H9 (cell line): ENCODE measurements at regions not wholly inside any gene's neighbourhood (a gene's known extent, or its start where the extent isn't known, plus 50 kb on each side); places are given as distances from the start of the nearest gene placed in this dataset.

Source experiments
- DNase-seq: peaks from one replicate; pipeline ENCODE4 v3.0.0-alpha.2; 2017
- H2AFZ ChIP-seq: one replicate; pipeline ENCODE4 v1.6.1; 2013; ENCODE audit warnings: mild to moderate bottlenecking, low read length, control low read depth, moderate library complexity
- H2AK5ac ChIP-seq: 2 replicates; pipeline ENCODE4 v1.6.1; 2013; ENCODE audit warnings: low read length, control low read depth, mixed read lengths; ENCODE audit not compliant: insufficient read length
- H2BK120ac ChIP-seq: one replicate; pipeline ENCODE4 v1.6.1; 2013; ENCODE audit warnings: low read depth, mild to moderate bottlenecking, low read length, control low read depth, inconsistent platforms; ENCODE audit not compliant: poor library complexity, severe bottlenecking
- H2BK12ac ChIP-seq: 2 replicates; pipeline ENCODE4 v1.6.1; 2013; ENCODE audit warnings: low read length, control low read depth, mixed read lengths, low read depth; ENCODE audit not compliant: insufficient read length
- H2BK15ac ChIP-seq: 2 replicates; pipeline ENCODE4 v1.6.1; 2013; ENCODE audit warnings: low read depth, low read length, control low read depth
- H2BK20ac ChIP-seq: one replicate; pipeline ENCODE4 v1.6.1; 2013; ENCODE audit warnings: low read depth, mild to moderate bottlenecking, low read length, control low read depth, inconsistent platforms; ENCODE audit not compliant: poor library complexity, severe bottlenecking
- H2BK5ac ChIP-seq: 2 replicates; pipeline ENCODE4 v1.6.1; 2013; ENCODE audit warnings: low read length, control low read depth, mixed read lengths; ENCODE audit not compliant: insufficient read length
- H3K14ac ChIP-seq: 2 replicates; pipeline ENCODE4 v1.6.1; 2013; ENCODE audit warnings: low read length, control low read depth; ENCODE audit not compliant: insufficient read depth
- H3K18ac ChIP-seq: 2 replicates; pipeline ENCODE4 v1.6.1; 2013; ENCODE audit warnings: low read depth, mild to moderate bottlenecking, mixed read lengths, low read length, control low read depth; ENCODE audit not compliant: insufficient read length
- H3K23ac ChIP-seq: 2 replicates; pipeline ENCODE4 v1.6.1; 2013; ENCODE audit warnings: low read length, control low read depth, mixed read lengths, low read depth; ENCODE audit not compliant: insufficient read length
- H3K23me2 ChIP-seq: 2 replicates; pipeline ENCODE4 v1.6.1; 2013; ENCODE audit warnings: low read depth, mild to moderate bottlenecking, mixed read lengths, low read length, control low read depth; ENCODE audit not compliant: insufficient read length, poor library complexity, severe bottlenecking
- H3K27ac ChIP-seq: 2 replicates; pipeline ENCODE4 v1.5.1; 2013; ENCODE audit warnings: low read length, control low read depth, mixed read lengths, low read depth; ENCODE audit not compliant: insufficient read length
- H3K27me3 ChIP-seq: 2 replicates; pipeline ENCODE4 v1.6.1; 2013; ENCODE audit warnings: low read length, control low read depth, inconsistent platforms; ENCODE audit not compliant: insufficient read depth
- H3K4ac ChIP-seq: 2 replicates; pipeline ENCODE4 v1.6.1; 2013; ENCODE audit warnings: low read depth, mild to moderate bottlenecking, control low read depth, inconsistent platforms, low read length, moderate library complexity
- H3K4me1 ChIP-seq: 2 replicates; pipeline ENCODE4 v1.6.1; 2013; ENCODE audit warnings: low read length, control low read depth, inconsistent platforms; ENCODE audit not compliant: insufficient read depth
- H3K4me2 ChIP-seq: 2 replicates; pipeline ENCODE4 v1.6.1; 2013; ENCODE audit warnings: low read length, control low read depth, mixed read lengths; ENCODE audit not compliant: insufficient read length, insufficient read depth
- H3K56ac ChIP-seq: 2 replicates; pipeline ENCODE4 v1.6.1; 2013; ENCODE audit warnings: low read depth, mild to moderate bottlenecking, mixed read lengths, low read length, control low read depth; ENCODE audit not compliant: insufficient read length
- H3K79me1 ChIP-seq: 2 replicates; pipeline ENCODE4 v1.6.1; 2013; ENCODE audit warnings: low read depth, mild to moderate bottlenecking, moderate library complexity, low read length, control low read depth, inconsistent platforms; ENCODE audit not compliant: insufficient read depth, poor library complexity, severe bottlenecking
- H3K79me2 ChIP-seq: 2 replicates; pipeline ENCODE4 v1.6.1; 2013; ENCODE audit warnings: low read length, control low read depth, inconsistent platforms; ENCODE audit not compliant: insufficient read depth
- H3K9ac ChIP-seq: 2 replicates; pipeline ENCODE4 v1.6.1; 2013; ENCODE audit warnings: low read length, control low read depth, mixed read lengths; ENCODE audit not compliant: insufficient read length; ENCODE audit errors: extremely low read depth
- H3K9me3 ChIP-seq: one replicate; pipeline ENCODE4 v1.6.1; 2013; ENCODE audit warnings: low read depth, low read length, inconsistent platforms; ENCODE audit not compliant: control insufficient read depth
- H3T11ph ChIP-seq: one replicate; pipeline ENCODE4 v1.6.1; 2013; ENCODE audit warnings: mild to moderate bottlenecking, low read length, control low read depth, inconsistent platforms
- H4K20me1 ChIP-seq: one replicate; pipeline ENCODE4 v1.6.1; 2013; ENCODE audit not compliant: control insufficient read depth, insufficient read length, insufficient read depth
- H4K5ac ChIP-seq: 2 replicates; pipeline ENCODE4 v1.6.1; 2013; ENCODE audit warnings: low read depth, mild to moderate bottlenecking, mixed read lengths, low read length, control low read depth; ENCODE audit not compliant: insufficient read length
- H4K8ac ChIP-seq: replicated peaks from 2 replicates; pipeline ENCODE4 v1.6.1; 2013; ENCODE audit warnings: low read length, control low read depth, mixed read lengths, low read depth; ENCODE audit not compliant: insufficient read length
- H4K91ac ChIP-seq: 2 replicates; pipeline ENCODE4 v1.6.1; 2013; ENCODE audit warnings: low read depth, mild to moderate bottlenecking, moderate library complexity, mixed read lengths, low read length, control low read depth; ENCODE audit not compliant: insufficient read length
- H3K27ac Mint-ChIP-seq, 3 experiments: 2 replicates in 2 of 3; 3 replicates in 1 of 3; pipeline ENCODE4 v1.8.0; 2020 to 2021; ENCODE audit warnings: mixed read lengths in 3 of 3, mild to moderate bottlenecking in 1 of 3, moderate library complexity in 1 of 3
- H3K27me3 Mint-ChIP-seq: 2 replicates; pipeline ENCODE4 v1.8.0; 2021; ENCODE audit warnings: low read depth, mild to moderate bottlenecking, moderate library complexity, mixed read lengths
- H3K36me3 Mint-ChIP-seq, 3 experiments: 2 replicates in 2 of 3; 3 replicates in 1 of 3; pipeline ENCODE4 v1.8.0; 2020 to 2021; ENCODE audit warnings: low read depth in 3 of 3, mixed read lengths in 3 of 3; ENCODE audit not compliant: insufficient read depth in 1 of 3
- H3K4me1 Mint-ChIP-seq, 2 experiments: 2 replicates each; pipeline ENCODE4 v1.8.0; 2020; ENCODE audit warnings: mixed read lengths in 2 of 2
- H3K4me3 Mint-ChIP-seq, 2 experiments: 2 replicates in 1 of 2; 3 replicates in 1 of 2; pipeline ENCODE4 v1.8.0; 2020 to 2021; ENCODE audit warnings: mild to moderate bottlenecking in 2 of 2, mixed read lengths in 2 of 2, moderate library complexity in 1 of 2
- H3K9me3 Mint-ChIP-seq, 2 experiments: 2 replicates in 1 of 2; 3 replicates in 1 of 2; pipeline ENCODE4 v1.8.0; 2020; ENCODE audit warnings: mild to moderate bottlenecking in 2 of 2, mixed read lengths in 2 of 2, moderate library complexity in 1 of 2
- WGBS: extraction: QIAGEN DNeasy Blood & Tissue Kit; methylation state at CpG from one replicate; pipeline ENCODE4 v1.1.7; 2013; ENCODE audit warnings: missing lambda C conversion rate, low lambda C conversion rate, mixed read lengths; ENCODE audit not compliant: insufficient read length; ENCODE audit errors: extremely low coverage; 5-methylcytosine and 5-hydroxymethylcytosine counted together
- TF ChIP-seq, protein P1 (sequence below): fragments of 200-600 bp; sonication (generic); conservative IDR thresholded peaks from 3 replicates; pipeline ENCODE4 v1.8.0; 2021; ENCODE audit warnings: antibody characterized with exemption, mild to moderate bottlenecking

DNA sequence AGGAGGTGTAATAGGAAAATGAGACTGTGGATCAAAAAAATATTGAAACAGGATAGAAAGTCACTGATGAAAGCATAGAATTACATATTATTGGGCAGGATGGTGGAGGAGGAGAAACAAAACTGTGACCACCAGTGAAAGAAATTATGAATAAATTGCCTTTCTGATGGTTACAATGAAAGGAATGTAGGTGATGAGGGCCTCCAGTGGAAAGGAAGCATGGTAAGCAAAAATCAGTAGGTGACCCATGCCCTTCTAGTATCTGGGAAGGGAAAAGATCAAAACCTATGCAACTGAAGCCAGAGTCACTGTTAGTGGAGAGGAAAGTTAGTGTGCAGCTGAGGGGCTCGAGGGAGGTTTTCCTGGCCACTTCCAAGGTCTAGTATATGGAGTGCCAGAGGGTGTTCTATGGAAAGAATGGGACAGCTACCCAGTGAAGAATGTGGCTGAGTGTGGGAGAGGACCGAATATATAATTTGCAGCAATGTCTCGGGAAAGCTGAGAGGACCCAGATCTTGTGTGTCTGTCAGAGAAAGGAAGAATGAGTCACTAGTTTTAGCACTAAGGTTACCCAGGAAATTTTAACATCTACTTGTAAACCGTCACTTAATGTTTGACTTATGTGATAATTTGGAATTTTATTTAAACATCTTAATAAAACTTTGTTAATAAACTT is 146.2 kb downstream of the NFKBIZ start:
- no CpG with 5 or more reads among the region's 4 CpGs for WGBS
- no peak overlapping the region for H3K9ac ChIP-seq
- no peaks in the 10 kb centered on the region for H3K27me3 Mint-ChIP-seq

More for the DNA sequence above, 146.2 kb downstream of the NFKBIZ start:
- no peaks in the 10 kb centered on the region for H3K23me2 ChIP-seq
- no peak overlapping the region for H2BK15ac ChIP-seq
- no peak overlapping the region for H3K4me2 ChIP-seq
- Mint-ChIP-seq H3K4me1 (no peaks in the 10 kb centered on the region), H3K9me3 (no peaks in the 10 kb centered on the region), H3K27ac (no peak overlapping the region; a peak in 1 of 7 replicates), H3K36me3 (no peaks in the 10 kb centered on the region), H3K4me3 (no peak overlapping the region)
- no peak overlapping the region for H4K91ac ChIP-seq
- H3K4me1 ChIP-seq = no peaks in the 10 kb centered on the region
- H4K8ac ChIP-seq = no peak overlapping the region
- H2BK5ac ChIP-seq = no peak overlapping the region
- H3K18ac ChIP-seq = no peak overlapping the region
- H3T11ph ChIP-seq = no peak overlapping the region
- H2BK120ac ChIP-seq = no peak overlapping the region
- no peaks in the 10 kb centered on the region for H3K9me3 ChIP-seq
- no peak overlapping the region for H3K27ac ChIP-seq
- H4K5ac ChIP-seq = no peak overlapping the region
- no peak overlapping the region for H2AK5ac ChIP-seq
- H3K14ac ChIP-seq = no peak overlapping the region
- H3K23ac ChIP-seq = no peak overlapping the region
- H3K79me2 ChIP-seq = no peaks in the 10 kb centered on the region
- DNase-seq = no peak
- no peak overlapping the region for H2BK20ac ChIP-seq
- TF ChIP-seq, protein P1, sequence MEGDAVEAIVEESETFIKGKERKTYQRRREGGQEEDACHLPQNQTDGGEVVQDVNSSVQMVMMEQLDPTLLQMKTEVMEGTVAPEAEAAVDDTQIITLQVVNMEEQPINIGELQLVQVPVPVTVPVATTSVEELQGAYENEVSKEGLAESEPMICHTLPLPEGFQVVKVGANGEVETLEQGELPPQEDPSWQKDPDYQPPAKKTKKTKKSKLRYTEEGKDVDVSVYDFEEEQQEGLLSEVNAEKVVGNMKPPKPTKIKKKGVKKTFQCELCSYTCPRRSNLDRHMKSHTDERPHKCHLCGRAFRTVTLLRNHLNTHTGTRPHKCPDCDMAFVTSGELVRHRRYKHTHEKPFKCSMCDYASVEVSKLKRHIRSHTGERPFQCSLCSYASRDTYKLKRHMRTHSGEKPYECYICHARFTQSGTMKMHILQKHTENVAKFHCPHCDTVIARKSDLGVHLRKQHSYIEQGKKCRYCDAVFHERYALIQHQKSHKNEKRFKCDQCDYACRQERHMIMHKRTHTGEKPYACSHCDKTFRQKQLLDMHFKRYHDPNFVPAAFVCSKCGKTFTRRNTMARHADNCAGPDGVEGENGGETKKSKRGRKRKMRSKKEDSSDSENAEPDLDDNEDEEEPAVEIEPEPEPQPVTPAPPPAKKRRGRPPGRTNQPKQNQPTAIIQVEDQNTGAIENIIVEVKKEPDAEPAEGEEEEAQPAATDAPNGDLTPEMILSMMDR = no peak
- H3K56ac ChIP-seq = no peak overlapping the region
- no peaks in the 10 kb centered on the region for H3K27me3 ChIP-seq
- H3K79me1 ChIP-seq = no peaks in the 10 kb centered on the region
- no peak overlapping the region for H2BK12ac ChIP-seq
- no peaks in the 10 kb centered on the region for H4K20me1 ChIP-seq
- H3K4ac ChIP-seq = no peak overlapping the region
- no peak overlapping the region for H2AFZ ChIP-seq
